Trophoblast cell (in vitro differentiated cells and primary cell): ENCODE measurements at regions not wholly inside any gene's neighbourhood (a gene's known extent, or its start where the extent isn't known, plus 50 kb on each side); places are given as distances from the start of the nearest gene placed in this dataset.
A peak's percentile ranks its signal among the peaks of the same experiment; 100 is the strongest.

Experiments
- DNase-seq, 2 donors: peaks; one replicate each; pipeline ENCODE4 v3.0.0-alpha.2; 2016
- H2AFZ ChIP-seq: 2 replicates; pipeline ENCODE4 v1.6.1; 2013; ENCODE audit warnings: low read length, moderate library complexity, mild to moderate bottlenecking; ENCODE audit not compliant: insufficient read depth, poor library complexity
- H2AK5ac ChIP-seq: 2 replicates; pipeline ENCODE4 v1.6.1; 2013; ENCODE audit warnings: mild to moderate bottlenecking, low read length
- H2BK120ac ChIP-seq: 2 replicates; pipeline ENCODE4 v1.6.1; 2013; ENCODE audit warnings: low read length, mild to moderate bottlenecking, moderate library complexity; ENCODE audit not compliant: insufficient read depth, poor library complexity
- H2BK12ac ChIP-seq: 2 replicates; pipeline ENCODE4 v1.6.1; 2013; ENCODE audit warnings: mild to moderate bottlenecking, low read length, moderate library complexity
- H2BK5ac ChIP-seq: 2 replicates; pipeline ENCODE4 v1.6.1; 2013; ENCODE audit warnings: low read length, low read depth, moderate library complexity, mild to moderate bottlenecking; ENCODE audit not compliant: poor library complexity
- H3K14ac ChIP-seq: 2 replicates; pipeline ENCODE4 v1.6.1; 2013; ENCODE audit warnings: mild to moderate bottlenecking, low read length
- H3K18ac ChIP-seq: 2 replicates; pipeline ENCODE4 v1.6.1; 2013; ENCODE audit warnings: mild to moderate bottlenecking, low read length
- H3K23ac ChIP-seq: 2 replicates; pipeline ENCODE4 v1.6.1; 2013; ENCODE audit warnings: low read length
- H3K27ac ChIP-seq: 2 replicates; pipeline ENCODE4 v1.5.1; 2013; ENCODE audit warnings: low read depth, mild to moderate bottlenecking, inconsistent platforms, low read length, moderate library complexity
- H3K27me3 ChIP-seq: 2 replicates; pipeline ENCODE4 v1.6.1; 2013; ENCODE audit warnings: inconsistent platforms, mild to moderate bottlenecking, low read length, moderate library complexity; ENCODE audit not compliant: insufficient read depth
- H3K36me3 ChIP-seq, 2 experiments: 1 replicate in 1 of 2; 2 replicates in 1 of 2; pipeline ENCODE4 v1.6.1; 2013; ENCODE audit warnings: low read length in 2 of 2, mild to moderate bottlenecking in 2 of 2, moderate library complexity in 1 of 2; ENCODE audit not compliant: insufficient read depth in 2 of 2, control insufficient read depth in 1 of 2
- H3K4ac ChIP-seq: 2 replicates; pipeline ENCODE4 v1.6.1; 2013; ENCODE audit warnings: low read depth, mild to moderate bottlenecking, low read length, moderate library complexity
- H3K4me1 ChIP-seq, 2 experiments: 1 replicate in 1 of 2; 2 replicates in 1 of 2; pipeline ENCODE4 v1.6.1; 2013; ENCODE audit warnings: low read length in 2 of 2, mild to moderate bottlenecking in 2 of 2, moderate library complexity in 1 of 2; ENCODE audit not compliant: insufficient read depth in 2 of 2, control insufficient read depth in 1 of 2
- H3K4me2 ChIP-seq: 2 replicates; pipeline ENCODE4 v1.6.1; 2013; ENCODE audit warnings: inconsistent platforms, mild to moderate bottlenecking, low read length, moderate library complexity
- H3K4me3 ChIP-seq: 2 replicates; pipeline ENCODE4 v1.5.1; 2013; ENCODE audit warnings: mild to moderate bottlenecking, low read depth, low read length, inconsistent platforms
- H3K79me1 ChIP-seq: one replicate; pipeline ENCODE4 v1.6.1; 2013; ENCODE audit warnings: low read length
- H3K79me2 ChIP-seq: 2 replicates; pipeline ENCODE4 v1.6.1; 2013; ENCODE audit warnings: low read length, mild to moderate bottlenecking; ENCODE audit not compliant: control insufficient read depth, insufficient read depth, poor library complexity
- H3K9ac ChIP-seq: 2 replicates; pipeline ENCODE4 v1.6.1; 2013; ENCODE audit warnings: mild to moderate bottlenecking, low read length
- H3K9me3 ChIP-seq: 2 replicates; pipeline ENCODE4 v1.6.1; 2013; ENCODE audit warnings: low read depth, mild to moderate bottlenecking, control low read depth, inconsistent platforms, low read length; ENCODE audit not compliant: insufficient read depth
- H4K12ac ChIP-seq: 2 replicates; pipeline ENCODE4 v1.6.1; 2013; ENCODE audit warnings: low read depth, mild to moderate bottlenecking, low read length, moderate library complexity
- H4K8ac ChIP-seq: 2 replicates; pipeline ENCODE4 v1.6.1; 2013; ENCODE audit warnings: low read depth, mild to moderate bottlenecking, low read length, moderate library complexity
- H4K91ac ChIP-seq: one replicate; pipeline ENCODE4 v1.6.1; 2013; ENCODE audit warnings: low read depth, mild to moderate bottlenecking, low read length, moderate library complexity
- WGBS: extraction: QIAGEN DNeasy Blood & Tissue Kit; methylation state at CpG from one replicate; pipeline ENCODE4 v1.1.7; 2013; ENCODE audit warnings: missing lambda C conversion rate; ENCODE audit not compliant: insufficient read length, insufficient coverage; ENCODE audit errors: extremely low coverage; 5-methylcytosine and 5-hydroxymethylcytosine counted together

GRCh38 chr4:12595986-12596385 is 888.2 kb downstream of the RAB28 start:
- DNase-seq, result no peak
- Histone ChIP-seq H2BK120ac (no peak overlapping the region), H3K4ac (no peak overlapping the region), H3K4me2 (no peak overlapping the region), H2BK5ac (no peak overlapping the region), H3K14ac (no peak overlapping the region), H4K12ac (no peak overlapping the region), H3K9me3 (peaks cover 2% of the 10 kb centered on the region), H4K8ac (no peak overlapping the region), H3K4me3 (no peak overlapping the region), H3K36me3 (no peaks in the 10 kb centered on the region), H3K9ac (no peak overlapping the region), H3K18ac (no peak overlapping the region), H2AFZ (no peak overlapping the region), H2AK5ac (no peak overlapping the region), H4K91ac (no peak overlapping the region), H2BK12ac (no peak overlapping the region), H3K79me2 (no peaks in the 10 kb centered on the region), H3K4me1 (peaks cover 0 to 5% of the 10 kb centered on the region in 2 experiments), H3K27ac (no peak overlapping the region), H3K27me3 (no peaks in the 10 kb centered on the region), H3K79me1 (no peaks in the 10 kb centered on the region), H3K23ac (no peak overlapping the region)

GRCh38 chr4:12595489-12595888 is 888.7 kb downstream of the RAB28 start:
- no peak overlapping the region for H2BK5ac ChIP-seq
- no peak for DNase-seq
- no peak overlapping the region for H3K27ac ChIP-seq
- no peak overlapping the region for H3K4ac ChIP-seq
- no peaks in the 10 kb centered on the region for H3K79me2 ChIP-seq
- H3K4me2 ChIP-seq, result no peak overlapping the region
- H3K14ac ChIP-seq, result no peak overlapping the region
- whole genome bisulfite sequencing, result no CpG with 5 or more reads among the region's 4 CpGs
- H2BK120ac ChIP-seq, result no peak overlapping the region
- no peaks in the 10 kb centered on the region for H3K27me3 ChIP-seq
- no peak overlapping the region for H4K8ac ChIP-seq
- no peak overlapping the region for H3K23ac ChIP-seq
- no peak overlapping the region for H3K9ac ChIP-seq
- H2BK12ac ChIP-seq, result no peak overlapping the region
- no peak overlapping the region for H3K18ac ChIP-seq
- peaks cover 0 to 5% of the 10 kb centered on the region in 2 experiments for H3K4me1 ChIP-seq
- no peak overlapping the region for H3K4me3 ChIP-seq
- H3K79me1 ChIP-seq, result no peaks in the 10 kb centered on the region
- no peak overlapping the region for H4K12ac ChIP-seq
- no peak overlapping the region for H4K91ac ChIP-seq
- H3K36me3 ChIP-seq, result no peaks in the 10 kb centered on the region
- no peak overlapping the region for H2AK5ac ChIP-seq
- peaks cover 2% of the 10 kb centered on the region for H3K9me3 ChIP-seq
- H2AFZ ChIP-seq, result no peak overlapping the region

- Histone ChIP-seq H2BK5ac (no peak overlapping the region), H2AK5ac (no peak overlapping the region), H3K4me1 (no peaks in the 10 kb centered on the region), H4K12ac (no peak overlapping the region), H4K91ac (no peak overlapping the region), H3K79me2 (no peaks in the 10 kb centered on the region), H3K36me3 (no peaks in the 10 kb centered on the region), H3K14ac (no peak overlapping the region), H3K9ac (no peak overlapping the region), H2AFZ (no peak overlapping the region), H3K79me1 (no peaks in the 10 kb centered on the region), H3K27ac (no peak overlapping the region), H3K4me2 (no peak overlapping the region), H3K23ac (no peak overlapping the region), H2BK120ac (no peak overlapping the region), H3K9me3 (no peaks in the 10 kb centered on the region), H3K4ac (no peak overlapping the region), H4K8ac (no peak overlapping the region), H3K18ac (no peak overlapping the region), H3K27me3 (no peaks in the 10 kb centered on the region), H2BK12ac (no peak overlapping the region), H3K4me3 (no peak overlapping the region)
- peak; percentile 5 to 21 for DNase-seq
Measured at GRCh38 chr4:12588582-12588981, 895.6 kb downstream of the RAB28 start.

- H2AFZ ChIP-seq, result no peak overlapping the region
- no peaks in the 10 kb centered on the region for H3K9me3 ChIP-seq
- no peak overlapping the region for H3K27ac ChIP-seq
- H3K23ac ChIP-seq, result no peak overlapping the region
- H2BK120ac ChIP-seq, result no peak overlapping the region
- H4K8ac ChIP-seq, result no peak overlapping the region
- H3K27me3 ChIP-seq, result no peaks in the 10 kb centered on the region
- H2AK5ac ChIP-seq, result no peak overlapping the region
- WGBS, result no CpG with 5 or more reads among the region's 6 CpGs
- no peak overlapping the region for H4K91ac ChIP-seq
- H3K79me1 ChIP-seq, result no peaks in the 10 kb centered on the region
- no peaks in the 10 kb centered on the region for H3K36me3 ChIP-seq
- H3K4me2 ChIP-seq, result no peak overlapping the region
- no peak overlapping the region for H4K12ac ChIP-seq
- H3K79me2 ChIP-seq, result no peaks in the 10 kb centered on the region
- H3K4ac ChIP-seq, result no peak overlapping the region
- DNase-seq, result no peak
- H3K4me1 ChIP-seq, result no peaks in the 10 kb centered on the region
- no peak overlapping the region for H3K18ac ChIP-seq
- no peak overlapping the region for H3K14ac ChIP-seq
- H3K9ac ChIP-seq, result no peak overlapping the region
- H3K4me3 ChIP-seq, result no peak overlapping the region
- H2BK12ac ChIP-seq, result no peak overlapping the region
- H2BK5ac ChIP-seq, result no peak overlapping the region
Measured at GRCh38 chr4:12586242-12587006, 897.7 kb downstream of the RAB28 start.
